ENCODE measurements at regions not wholly inside any gene's neighbourhood (a gene's known extent, or its start where the extent isn't known, plus 50 kb on each side); places are given as distances from the start of the nearest gene placed in this dataset.
"Not testable (repeated sequence)": the region's sequence is repeated elsewhere in the genome, so short reads cannot be mapped to it uniquely, and the experiment has no call there.

- TF ChIP-seq, protein P1, sequence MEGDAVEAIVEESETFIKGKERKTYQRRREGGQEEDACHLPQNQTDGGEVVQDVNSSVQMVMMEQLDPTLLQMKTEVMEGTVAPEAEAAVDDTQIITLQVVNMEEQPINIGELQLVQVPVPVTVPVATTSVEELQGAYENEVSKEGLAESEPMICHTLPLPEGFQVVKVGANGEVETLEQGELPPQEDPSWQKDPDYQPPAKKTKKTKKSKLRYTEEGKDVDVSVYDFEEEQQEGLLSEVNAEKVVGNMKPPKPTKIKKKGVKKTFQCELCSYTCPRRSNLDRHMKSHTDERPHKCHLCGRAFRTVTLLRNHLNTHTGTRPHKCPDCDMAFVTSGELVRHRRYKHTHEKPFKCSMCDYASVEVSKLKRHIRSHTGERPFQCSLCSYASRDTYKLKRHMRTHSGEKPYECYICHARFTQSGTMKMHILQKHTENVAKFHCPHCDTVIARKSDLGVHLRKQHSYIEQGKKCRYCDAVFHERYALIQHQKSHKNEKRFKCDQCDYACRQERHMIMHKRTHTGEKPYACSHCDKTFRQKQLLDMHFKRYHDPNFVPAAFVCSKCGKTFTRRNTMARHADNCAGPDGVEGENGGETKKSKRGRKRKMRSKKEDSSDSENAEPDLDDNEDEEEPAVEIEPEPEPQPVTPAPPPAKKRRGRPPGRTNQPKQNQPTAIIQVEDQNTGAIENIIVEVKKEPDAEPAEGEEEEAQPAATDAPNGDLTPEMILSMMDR (conservative IDR thresholded peaks at IDR 0.05; ENCODE audit: low read depth, low read length), result not testable (repeated sequence)
- TF ChIP-seq MXI1 (IDR thresholded peaks at IDR 0.05; ENCODE audit: borderline replicate concordance, low read depth, low read length); ELK1 (IDR thresholded peaks at IDR 0.05; ENCODE audit: borderline replicate concordance, low read depth, low read length); RCOR1 (IDR thresholded peaks at IDR 0.05; ENCODE audit: insufficient replicate concordance, low read length); CHD1 (IDR thresholded peaks at IDR 0.05; ENCODE audit: low read depth, low read length): not testable (repeated sequence)
- TF ChIP-seq, protein P2, sequence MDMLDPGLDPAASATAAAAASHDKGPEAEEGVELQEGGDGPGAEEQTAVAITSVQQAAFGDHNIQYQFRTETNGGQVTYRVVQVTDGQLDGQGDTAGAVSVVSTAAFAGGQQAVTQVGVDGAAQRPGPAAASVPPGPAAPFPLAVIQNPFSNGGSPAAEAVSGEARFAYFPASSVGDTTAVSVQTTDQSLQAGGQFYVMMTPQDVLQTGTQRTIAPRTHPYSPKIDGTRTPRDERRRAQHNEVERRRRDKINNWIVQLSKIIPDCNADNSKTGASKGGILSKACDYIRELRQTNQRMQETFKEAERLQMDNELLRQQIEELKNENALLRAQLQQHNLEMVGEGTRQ (IDR thresholded peaks at IDR 0.05; ENCODE audit: low read depth, low read length), result not testable (repeated sequence)
These were observed 231.2 kb upstream of the TECRL start for GRCh38 chr4:64640402-64640801.

All from IMR-90 (cell line).